Muscle of back (tissue), 3 donors: ENCODE measurements at regions not wholly inside any gene's neighbourhood (a gene's known extent, or its start where the extent isn't known, plus 50 kb on each side); places are given as distances from the start of the nearest gene placed in this dataset.
"Not testable (repeated sequence)": the region's sequence is repeated elsewhere in the genome, so short reads cannot be mapped to it uniquely, and the experiment has no call there.

Experiments used
- DNase-seq, 3 donors: peaks; one replicate each; pipeline versions ENCODE4 v3.0.0 to v3.0.0-alpha.2; 2013

DNA sequence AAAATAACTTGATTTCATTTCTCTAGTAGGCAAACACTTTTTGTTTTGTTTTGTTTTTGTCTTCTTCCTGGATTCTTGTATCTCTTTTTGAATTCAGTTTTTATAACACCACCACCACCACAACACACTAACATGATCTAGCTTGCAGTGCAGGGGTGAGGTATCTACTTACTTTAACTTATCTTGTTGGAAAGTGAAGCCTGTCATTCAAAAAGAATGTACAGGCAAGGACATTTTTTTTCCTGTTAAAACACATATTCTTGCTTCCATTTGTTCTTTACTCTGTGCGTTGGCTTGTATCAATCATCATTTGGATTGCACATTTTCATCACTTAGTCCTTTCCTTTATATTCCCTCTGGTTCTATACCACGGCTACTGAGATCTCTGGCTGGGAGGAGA is 824.2 kb downstream of the PLCL1 start:
- DNase-seq, result no peak

DNA sequence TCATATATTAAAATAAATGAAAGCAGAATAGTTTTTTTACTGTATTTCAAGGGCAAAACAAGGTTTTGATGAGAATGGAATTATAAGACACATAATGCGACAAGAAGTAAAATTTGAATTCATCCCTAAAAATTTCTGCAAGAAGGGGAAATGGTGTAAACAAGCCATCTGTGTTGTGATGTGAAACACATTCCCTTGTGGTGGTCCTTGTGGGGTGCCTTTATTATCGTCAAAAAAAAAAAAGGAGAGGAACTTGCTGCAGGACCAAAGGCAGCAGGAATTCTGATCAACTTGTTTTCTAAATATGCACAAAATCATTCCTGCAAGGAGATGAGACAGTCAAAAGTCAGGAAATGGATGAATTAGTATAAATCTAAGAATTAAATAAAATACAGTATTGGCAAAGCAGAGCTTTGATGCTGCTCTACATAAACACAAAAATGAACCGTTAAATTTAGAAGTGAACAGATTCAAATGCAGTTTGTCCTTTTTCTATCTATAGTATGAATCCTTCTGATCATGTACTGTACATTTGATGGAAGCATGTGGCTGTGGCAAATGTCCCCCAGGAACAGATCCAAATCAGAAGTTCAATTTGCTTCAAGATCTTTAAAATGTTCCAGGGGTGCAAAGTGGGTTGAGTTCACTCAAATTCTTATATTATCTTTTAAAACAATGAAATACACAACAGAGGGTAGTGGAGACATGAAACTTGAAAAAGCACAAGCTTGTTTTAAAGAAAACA is 818.8 kb downstream of the PLCL1 start:
- no peak for DNase-seq

DNA sequence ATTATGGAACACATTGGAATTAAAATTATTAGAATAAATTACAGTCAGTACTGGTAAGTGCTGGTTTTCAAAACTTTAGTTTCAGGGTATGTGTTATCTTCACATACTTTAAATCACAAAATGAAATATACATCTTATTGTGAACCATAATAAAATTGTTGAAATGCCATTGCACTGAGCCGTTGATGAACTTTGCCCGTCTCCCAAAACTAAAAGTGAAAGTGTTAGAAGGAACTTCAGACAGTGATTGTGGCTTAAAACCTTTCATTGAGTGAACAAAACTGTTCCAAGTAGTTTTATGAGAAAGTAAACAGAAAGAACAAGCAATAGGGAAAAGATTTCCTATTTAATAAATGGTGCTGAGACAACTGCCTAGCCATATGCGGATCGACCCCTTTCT is 811.6 kb downstream of the PLCL1 start:
- DNase-seq, result no peak

DNA sequence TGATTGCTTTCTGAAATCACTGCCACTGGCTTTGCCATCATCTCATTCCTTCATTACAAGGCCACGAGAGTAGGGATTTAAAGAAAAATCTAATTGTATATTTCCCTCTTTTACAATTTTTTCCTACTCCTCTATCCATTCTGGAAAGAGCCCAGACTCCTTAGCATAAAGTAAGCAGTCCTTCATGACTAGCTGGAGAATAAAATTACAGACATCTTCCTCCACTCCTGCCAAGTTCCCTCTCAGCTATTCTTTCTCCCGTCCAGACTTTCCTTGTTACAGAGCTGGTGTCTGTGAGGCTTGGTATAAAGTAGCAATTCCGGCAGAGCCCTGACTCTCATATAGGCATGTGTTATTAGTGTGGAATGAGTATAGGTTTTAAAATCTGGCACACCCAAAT is 806.8 kb downstream of the PLCL1 start:
- DNase-seq, result peak; percentile 4 to 67 (median 52)

DNA sequence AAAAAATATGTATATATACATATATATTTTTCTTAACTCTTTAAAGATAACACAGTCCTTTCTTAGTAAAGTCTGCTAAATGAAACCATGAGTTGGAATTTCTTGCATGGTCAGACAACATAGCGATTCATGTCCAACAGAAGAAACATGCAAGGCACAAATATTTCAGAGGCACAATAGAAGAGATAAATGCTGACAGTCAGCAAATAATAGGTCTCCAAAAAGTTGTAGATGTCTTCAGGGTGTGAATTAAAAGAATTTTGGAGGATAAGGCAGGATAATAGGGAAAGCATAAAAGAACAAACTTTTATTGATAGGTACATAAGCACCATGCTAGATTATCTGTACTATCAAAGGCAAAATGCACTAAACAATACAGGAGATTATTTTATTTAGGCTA is 800.2 kb downstream of the PLCL1 start:
- DNase-seq, result no peak

DNA sequence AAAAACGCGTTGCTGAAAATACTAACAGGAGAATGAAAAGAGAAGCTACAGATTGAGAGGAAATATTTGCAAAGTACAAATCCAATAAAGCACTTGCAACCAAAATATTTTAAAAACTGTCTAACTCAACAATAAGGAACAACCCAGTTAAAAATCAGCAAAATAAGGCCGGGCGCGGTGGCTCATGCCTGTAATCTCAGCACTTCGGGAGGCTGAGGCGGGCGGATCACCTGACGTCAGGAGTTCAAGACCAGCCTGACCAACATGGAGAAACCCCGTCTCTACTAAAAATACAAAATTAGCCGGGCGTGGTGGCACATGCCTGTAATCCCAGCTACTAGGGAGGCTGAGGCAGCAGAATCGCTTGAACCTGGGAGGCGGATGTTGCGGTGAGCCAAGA is 798.6 kb downstream of the PLCL1 start:
- DNase-seq, result not testable (repeated sequence)

DNA sequence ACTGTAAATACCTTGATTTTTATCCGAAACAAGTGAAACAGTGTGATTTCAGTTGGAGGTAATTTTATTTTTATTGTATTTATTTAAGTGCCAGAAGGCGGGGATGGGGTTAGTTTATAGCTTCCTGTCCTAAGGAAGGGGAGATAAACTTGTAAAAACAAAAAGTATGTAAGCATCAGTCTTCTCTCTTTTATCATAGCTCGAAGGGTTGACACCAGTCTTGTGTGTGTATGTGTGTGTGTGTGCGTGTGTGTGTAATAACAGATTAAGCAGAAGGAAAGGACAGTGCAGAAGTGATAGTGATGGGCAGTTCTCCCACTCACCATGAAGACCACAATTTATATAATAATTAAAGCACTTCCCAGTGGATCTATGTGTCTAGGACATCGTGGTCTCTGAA is 793.3 kb downstream of the PLCL1 start:
- DNase-seq, result no peak

DNA sequence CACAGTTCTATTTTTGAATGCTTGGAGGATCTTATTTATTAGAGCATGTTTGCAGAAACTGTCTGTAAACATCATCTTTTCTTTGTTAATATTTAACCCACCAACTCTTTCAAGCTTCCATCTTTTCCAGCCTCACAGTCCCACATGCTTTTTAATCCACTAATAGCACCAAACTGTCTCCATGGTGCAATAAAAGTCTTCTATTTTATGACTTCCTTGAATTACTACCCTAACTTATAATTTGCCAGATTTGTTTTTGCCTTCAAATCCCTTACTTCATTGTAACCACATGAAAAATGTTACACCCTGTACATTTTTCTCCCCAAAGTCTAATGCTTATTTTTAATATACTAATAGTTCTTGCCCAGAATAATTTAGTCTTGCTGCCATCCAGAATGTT is 792.6 kb downstream of the PLCL1 start:
- no peak for DNase-seq

DNA sequence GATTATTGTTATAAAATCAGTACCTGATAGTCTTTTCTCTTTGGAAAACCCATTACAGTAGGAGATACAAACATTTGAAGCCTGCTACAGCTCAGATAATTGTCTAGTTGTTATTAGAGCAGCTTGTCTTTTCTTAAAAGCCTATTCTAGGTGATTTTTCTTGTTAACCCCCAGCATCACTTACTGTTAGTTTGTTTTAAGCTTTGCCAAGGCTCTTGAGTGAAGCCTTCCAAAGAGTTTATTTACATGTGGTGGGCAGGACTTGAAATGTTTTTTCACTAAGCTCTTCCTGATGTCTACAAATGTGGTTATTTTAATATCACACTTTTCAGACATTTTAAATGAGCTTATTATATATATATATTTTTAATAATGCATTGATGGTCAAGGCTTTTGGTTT is 791.3 kb downstream of the PLCL1 start:
- DNase-seq, result no peak

DNA sequence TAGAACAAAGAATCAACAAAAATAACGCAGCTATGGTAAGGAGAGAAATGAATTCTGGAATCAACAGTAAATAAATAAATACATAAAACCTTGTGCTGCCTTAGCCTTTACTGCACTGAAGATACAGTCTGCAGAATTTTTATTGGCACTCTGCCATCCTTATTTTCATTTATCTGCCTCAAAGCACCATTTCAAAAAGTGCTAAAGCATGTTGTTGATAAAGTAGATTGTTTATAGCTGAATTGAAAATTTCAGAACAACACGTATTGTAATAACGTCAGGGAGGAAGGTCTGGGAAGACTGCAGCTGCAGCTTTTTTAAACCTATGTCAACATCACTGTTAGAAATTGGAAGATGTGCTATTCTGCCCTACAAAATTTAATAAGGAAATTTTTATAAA is 787.2 kb downstream of the PLCL1 start:
- DNase-seq, result no peak

DNA sequence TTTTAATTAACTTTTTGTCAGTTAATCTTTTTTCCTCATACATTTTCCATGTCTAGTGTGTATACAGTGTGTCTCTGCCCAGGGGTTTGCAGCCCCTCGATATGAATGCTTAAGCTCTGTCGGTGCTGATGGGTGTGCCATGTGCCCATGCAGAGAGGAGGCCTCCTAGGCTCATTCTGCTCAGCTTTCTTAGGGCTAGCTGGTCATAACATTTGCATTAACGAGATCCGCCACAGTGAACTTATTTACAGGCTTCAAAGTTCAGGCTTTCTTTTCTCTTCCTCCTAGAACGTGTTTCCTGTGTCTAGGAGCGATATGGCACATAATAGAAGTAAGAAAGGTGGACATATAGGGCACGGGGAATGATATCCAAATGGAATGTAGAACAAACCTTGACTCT is 783.3 kb downstream of the PLCL1 start:
- no peak for DNase-seq

DNA sequence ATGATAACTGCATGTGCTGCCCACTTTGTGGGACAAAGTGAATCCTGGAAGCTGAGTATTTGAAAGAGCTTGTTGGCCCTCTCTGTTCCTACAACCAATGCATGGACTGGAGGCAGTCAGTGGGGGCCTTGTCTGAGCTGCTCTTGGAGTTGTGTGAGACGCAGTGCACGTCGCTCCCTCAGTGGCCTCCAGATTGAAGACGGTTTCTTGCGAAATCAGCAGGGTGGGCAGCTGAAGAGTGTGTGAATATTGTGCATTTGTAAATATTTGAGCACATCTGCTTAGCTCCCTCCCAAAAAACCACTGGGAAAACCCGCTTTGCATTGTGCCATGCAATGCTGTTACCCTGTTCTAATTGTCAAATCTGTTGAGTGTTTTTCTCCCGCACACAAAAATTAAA is 782.8 kb downstream of the PLCL1 start:
- DNase-seq, result no peak

DNA sequence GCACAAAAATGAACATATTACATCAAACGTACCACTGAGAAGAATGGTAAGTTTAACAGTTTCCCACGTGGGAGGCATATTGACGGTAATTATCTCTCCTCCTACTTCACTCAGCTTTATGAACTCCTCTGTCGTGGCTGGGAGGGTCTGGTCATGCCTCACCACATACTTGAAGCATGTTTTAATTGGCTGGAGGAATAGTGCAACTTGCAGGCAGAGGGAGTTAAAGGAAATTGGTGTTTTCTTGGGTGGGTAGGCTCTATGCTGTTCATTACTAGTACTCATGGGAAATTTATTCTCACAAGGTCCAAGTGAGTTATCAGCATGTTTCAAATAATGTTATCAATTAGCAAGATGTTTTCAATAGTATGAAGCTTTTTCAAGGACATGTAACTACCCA is 767.0 kb downstream of the PLCL1 start:
- no peak for DNase-seq

DNA sequence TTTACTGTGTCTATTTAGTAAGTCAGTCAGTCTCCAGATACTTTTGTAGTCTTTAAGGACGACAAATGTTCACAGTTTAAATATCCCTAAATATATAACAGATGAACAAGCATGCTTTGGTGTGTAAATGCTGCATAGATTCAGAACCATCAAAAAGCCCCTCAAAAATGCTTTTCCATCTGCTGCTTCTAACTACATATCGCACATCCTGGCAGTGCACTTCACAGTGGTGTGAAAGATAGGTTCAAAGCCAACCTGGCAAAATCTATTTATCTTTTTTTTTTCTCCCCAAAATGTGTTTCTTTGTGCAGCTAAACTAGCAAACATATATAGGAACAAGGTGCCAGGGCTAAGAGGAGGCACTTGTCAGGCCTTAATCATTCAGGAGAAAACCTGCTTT is 753.8 kb downstream of the PLCL1 start:
- no peak for DNase-seq

DNA sequence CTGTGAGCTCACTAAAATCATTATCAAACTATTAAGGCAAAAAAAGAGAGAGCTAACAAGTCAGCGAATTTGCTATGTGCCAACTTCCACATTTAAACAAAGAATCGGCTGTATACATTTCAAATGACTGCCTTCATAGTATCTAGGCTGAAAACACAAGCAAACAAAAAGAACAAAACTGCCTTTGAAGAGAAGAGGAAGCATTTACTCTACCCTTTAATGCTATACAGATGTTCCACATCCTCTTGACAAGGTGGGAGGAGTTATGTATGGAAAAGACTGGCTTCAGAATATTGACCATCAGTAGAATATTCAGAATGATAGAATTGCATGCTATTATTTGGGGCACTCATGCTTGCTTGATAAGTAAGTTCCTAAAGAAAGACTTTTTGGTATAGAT is 741.7 kb downstream of the PLCL1 start:
- DNase-seq, result no peak

DNA sequence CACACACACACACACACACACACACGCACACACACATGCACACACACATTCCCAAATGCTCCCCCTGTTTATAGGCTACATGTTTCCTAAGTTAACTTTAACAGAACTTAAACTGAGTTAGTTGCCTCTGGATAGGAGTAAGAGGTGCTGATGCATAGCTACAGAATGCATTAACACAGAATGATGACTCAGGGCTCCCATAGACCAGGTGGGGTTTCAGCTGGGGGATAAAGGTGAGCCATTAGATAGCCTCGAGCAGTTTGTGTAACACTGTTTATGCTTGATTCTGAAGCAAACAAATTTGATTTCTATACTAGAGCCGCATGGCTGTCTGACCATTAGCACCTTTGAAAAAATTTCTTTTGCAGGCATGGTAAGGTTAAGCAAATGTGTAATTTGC is 741.0 kb downstream of the PLCL1 start:
- DNase-seq, result no peak

DNA sequence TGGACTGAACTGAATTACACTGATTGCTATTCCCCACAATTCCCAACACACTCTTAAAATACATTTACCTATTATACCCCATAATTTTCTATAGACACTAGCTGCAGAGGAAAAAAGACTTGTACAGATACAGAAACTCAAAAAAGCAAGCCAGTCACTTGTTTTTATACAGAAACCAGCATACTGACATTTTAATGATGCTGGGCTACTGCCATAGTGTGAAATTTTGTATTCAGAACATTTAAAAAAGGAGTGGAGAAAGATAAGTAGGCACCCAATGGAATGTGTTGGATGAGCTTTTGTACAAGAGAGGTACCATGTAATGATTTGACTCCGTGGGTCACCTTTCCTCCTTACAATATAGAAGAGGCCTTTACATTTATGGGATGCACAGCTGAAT is 740.1 kb downstream of the PLCL1 start:
- no peak for DNase-seq

DNA sequence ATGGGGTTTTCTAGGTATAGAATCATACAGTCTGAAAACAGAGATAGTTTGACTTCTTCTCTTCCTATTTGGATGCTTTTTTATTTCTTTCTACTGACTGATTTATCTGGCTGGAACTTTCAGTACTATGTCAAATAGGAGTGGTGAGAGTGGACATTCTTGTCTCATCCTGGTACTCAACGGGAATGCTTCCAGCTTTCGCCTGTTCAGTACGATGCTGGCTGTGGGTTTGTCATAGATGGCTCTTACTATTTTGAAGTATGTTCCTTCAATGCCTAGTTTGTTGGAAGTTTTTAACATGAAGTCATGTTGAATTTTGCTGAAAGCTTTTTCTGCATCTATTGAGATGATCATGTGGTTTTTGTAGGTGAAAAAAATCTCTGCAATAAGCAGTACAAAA is 730.4 kb downstream of the PLCL1 start:
- DNase-seq, result no peak

DNA sequence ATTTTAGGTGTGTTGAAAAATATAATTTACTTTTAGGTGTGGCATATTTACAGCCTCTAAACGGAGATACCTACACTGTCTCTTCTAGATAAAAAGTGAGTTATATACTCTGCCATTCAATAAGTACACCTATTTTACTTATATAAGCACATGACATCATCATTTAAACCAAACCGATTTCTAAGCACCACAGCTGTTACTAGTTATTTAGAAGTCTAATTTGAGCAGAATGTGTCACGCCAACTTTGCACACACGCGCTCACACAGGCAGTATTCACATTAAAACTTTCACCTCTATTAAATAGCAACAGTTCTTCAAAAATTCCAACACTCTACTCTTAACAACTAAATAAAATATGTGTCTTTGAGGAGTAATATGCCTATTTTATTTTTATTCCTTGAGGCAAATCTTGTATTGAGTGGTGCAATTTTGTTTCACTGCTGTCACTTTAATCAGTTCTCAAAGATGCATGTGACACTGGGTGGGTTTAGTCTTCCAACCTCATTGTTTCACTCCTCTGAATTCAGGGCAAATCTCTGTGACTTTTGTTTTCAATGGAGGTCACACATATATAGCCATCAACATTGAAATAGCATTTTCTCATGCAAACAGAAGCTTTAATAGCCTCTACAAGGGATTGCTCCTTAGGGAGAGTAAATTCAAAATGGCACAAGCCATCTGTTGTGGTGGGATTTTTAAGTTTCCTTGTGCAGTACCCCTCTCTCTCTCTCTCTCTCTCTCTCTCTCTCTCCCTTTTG is 721.0 kb downstream of the PLCL1 start:
- peak in 1 of 3 donors; percentile 28 for DNase-seq

DNA sequence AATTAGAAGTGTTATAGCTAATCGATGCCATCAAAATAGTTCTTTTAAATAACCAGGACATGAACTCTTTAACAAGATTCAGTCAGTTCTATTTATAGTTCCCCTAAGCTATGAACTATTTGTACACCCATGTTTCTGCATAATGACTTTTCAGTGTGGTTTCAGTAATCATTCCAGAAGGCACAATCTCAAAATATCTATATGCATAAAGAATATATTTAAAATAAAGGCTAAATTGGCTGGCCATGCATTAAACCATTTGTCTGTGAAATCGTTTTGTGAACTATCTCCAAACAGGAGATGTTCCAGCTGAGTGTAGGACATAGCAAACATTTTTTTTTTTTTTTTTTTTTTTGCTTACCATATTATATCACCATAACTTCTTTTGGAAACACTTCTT is 719.3 kb downstream of the PLCL1 start:
- DNase-seq, result peak in 2 of 3 donors; percentile 27 to 38

DNA sequence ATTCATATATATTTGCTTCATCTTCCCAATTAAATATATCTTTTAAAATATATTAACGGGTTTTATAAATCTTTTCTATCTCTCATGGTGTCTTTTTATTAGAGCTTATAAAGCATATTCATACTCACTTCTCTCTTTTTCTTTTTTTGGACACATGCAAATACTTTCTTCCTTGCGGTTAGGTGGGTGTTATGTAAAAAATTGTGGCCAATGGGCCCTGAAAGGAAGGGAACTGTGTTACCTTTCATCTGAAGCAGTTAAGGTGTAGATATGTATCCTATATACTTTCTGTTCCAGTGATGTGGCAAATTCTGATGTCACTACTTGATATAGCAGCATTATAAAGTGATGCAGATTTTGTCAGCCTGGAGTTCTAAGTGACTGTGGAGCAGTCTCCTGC is 714.5 kb downstream of the PLCL1 start:
- no peak for DNase-seq

DNA sequence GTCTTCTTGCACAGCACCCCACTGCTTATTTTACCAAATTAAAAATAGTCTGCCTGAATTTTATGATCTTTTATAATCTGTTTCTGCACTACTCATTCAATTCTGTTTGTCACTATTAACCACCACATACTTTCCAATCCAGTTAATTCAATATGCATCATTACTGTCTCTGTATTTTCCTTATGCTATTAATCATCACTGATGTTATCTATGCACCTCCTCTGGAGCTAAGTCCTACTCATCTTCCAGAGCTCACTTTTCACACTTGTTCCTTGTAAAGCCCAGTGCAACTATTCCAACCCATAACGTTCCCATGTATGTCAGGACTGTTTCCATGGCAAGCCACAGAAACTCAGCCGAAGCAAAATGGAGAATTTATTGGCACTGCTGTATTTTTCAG is 713.6 kb downstream of the PLCL1 start:
- DNase-seq, result no peak

DNA sequence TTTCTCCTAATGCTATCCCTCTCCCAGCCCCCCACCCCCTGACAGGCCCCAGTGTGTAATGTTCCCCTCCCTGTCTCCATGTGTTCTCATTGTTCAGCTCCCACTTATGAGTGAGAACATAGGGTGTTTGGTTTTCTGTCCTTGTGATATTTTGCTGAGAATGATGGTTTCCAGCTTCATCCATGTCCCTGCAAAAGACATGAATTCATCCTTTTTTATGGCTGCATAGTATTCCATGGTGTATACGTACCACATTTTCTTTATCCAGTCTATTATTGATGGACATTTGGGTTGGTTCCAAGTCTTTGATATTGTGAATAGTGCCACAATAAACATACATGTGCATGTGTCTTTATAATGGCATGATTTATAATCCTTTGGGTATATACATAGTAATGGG is 704.2 kb downstream of the PLCL1 start:
- not testable (repeated sequence) for DNase-seq

DNA sequence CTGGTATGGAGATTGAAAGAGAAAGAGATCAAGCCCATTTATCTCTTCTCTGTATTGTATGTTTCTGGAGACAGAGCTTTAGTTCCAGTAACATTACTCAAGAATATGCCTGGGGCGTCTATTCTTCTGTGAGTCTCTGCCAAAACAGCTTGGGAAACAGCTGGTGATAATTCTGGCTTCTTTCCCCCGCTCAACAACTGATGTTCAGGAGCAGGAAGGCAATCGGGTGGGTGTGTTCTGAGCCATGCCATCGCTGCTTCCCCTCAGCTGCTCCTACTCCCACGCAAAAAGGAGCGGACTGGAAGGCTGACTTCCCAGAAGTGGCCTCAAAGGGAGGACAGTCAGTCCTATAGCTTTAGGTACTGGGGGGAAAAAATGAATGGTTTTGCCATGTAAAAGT is 695.1 kb downstream of the PLCL1 start:
- peak; percentile 70 to 88 (median 77) for DNase-seq
